NCI-H2107 treated with DMSO at 0.1 percent for 48 hours (cell line): ENCODE measurements at regions not wholly inside any gene's neighbourhood (a gene's known extent, or its start where the extent isn't known, plus 50 kb on each side); places are given as distances from the start of the nearest gene placed in this dataset.
"Not testable (repeated sequence)": the region's sequence is repeated elsewhere in the genome, so short reads cannot be mapped to it uniquely, and the experiment has no call there.

Experiments used
- DNase-seq: peaks from one replicate; lab custom pipeline; 2025; ENCODE audit not compliant: unreplicated experiment; lab: John Stamatoyannopoulos, UW

DNA sequence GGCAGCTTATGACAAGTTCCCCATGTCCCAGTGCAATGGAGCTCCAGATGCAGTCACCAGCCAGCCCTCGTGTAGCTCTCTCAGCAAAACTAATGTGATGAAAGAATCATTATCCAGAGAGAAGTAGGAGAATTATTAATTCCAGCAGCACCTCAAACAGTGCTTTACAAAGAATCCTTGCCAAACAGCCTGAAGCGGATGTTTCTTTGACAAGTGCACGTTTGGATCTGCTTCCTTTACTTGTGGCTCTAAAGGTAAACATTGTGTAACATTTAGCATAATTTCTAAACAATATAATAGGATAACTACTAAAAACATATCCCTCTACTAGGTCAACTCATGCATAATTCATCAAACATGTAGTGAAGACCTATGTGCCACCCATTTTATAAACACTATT lies 197.0 kb downstream of the FAM181B start:
- DNase-seq = no peak

DNA sequence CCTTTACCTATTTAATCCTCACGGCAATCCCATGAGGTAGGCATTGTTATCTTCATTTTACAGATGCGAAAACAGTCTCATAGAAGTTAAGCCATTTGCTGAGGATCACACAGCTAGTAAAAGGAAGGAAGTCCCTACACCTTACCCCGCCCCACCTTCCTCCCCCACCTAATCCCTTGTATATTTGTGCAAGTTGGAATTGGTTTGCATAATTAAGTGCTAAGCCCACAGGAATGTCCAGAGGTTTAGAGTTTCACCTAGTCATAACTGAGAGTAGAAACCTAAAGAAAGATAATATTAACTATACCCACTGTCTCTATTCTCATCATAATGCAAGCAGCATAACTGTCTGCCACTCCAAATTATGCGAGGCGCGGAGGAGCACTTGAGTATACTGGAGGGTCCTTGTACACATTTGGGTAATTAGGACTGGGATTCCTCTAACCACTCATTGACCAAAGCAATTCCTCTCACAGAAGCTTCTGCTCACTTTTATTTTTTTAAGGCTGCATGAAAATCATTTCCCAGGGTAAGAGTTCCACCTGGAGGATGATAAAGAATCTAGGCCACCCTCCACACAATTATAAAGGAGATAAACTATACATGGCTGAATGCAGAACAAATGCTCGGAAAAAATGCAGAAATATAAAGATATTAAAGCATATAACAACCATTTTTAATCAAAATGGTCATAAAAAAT lies 199.9 kb downstream of the FAM181B start:
- peak; percentile 0 for DNase-seq

DNA sequence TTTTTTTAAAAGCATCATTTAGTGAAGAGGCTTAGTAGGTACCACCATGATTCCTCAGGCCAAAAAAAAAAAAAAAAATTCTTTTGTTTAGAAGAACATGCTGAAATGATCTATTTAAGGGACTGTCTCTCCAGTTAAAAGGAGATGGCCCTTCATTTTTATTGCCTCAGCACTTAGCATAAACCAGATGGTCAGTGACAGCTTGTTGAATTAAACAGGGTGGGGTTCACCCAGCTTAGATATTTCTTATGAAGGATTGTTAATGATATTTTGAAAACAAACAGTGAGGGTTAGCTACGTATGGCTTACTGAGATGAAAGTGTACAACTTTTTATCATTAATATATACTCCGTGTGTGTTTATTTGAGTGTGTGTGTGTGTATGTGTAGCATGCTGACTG lies 203.7 kb downstream of the FAM181B start:
- DNase-seq = no peak

DNA sequence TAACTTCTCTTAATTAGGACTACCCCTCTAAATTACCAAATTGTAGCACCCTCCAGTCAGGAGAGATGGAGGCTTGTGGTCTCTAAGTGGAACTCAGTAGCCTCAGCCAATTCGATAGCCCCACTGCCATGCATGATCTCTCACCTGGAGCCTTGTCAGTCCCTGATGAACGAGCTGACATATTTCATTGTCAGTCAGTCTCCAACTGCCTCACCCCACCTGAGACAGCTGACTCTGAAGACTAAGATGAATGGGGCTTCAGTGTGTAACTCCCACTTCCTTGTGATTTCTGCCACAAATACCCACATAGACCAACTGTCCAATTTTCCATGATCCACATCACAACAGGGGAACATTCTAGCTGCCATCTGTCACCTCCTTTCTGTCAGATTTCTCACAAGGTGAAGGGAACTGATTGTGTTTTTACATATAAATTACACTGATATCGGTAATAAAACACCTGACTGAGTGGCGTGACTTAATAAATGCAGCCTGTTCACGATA lies 206.5 kb downstream of the FAM181B start:
- no peak for DNase-seq

DNA sequence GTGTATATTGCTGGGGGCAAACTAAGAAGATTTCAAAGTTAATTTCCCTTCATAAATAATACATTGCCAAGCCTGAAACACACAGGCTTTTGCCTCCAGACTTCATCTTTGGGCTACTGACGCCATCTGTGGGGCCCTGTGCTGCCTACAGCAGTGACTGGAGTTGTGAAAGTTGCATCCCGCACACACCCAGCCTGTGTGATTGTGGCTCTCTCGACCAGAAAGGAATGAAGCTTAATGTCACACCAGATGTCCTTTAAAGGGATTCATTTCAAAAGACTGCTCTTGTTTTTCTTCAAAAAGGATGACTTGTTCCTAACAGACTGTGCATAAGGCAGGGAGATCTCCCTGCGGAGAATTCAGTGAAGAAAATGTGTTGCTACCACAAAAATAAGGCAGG lies 210.5 kb downstream of the FAM181B start:
- no peak for DNase-seq

DNA sequence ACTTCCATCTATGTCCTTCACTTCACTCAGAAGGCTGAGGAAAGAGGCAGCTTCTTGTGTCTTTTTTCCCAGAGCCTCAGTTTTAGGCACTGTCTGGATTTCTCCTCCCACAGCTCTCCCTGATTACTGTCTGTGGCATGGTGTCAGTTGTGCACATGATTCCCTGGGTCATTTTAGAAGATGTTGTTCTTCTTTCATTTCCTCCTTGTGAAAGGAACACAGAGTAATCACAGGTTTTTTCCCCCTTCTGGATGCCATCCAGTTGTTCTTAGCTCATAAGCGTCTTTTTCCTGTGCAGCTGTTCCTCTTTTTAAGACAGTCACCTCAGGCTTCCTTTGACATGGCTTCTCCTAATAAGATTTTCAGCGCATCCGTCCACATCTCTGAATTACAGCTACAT lies 212.2 kb downstream of the FAM181B start:
- no peak for DNase-seq

DNA sequence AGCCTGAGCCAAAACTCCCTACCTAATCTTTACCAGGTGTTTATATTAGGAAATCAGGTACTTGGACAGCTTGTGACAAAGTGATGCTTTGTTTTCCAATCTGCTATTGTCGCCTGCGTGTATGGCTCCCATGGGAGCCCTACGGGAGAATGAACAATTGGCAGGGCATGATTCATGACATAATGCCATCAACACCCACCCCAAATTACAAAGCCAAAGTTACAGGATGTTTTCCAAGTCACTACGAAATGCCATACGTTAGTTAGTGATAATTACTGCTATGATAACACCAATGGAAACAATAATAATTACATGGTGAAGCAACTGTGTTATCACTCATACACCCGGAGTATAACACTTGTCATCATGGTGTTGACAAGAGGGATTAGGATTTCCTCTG lies 226.4 kb downstream of the FAM181B start:
- no peak for DNase-seq

DNA sequence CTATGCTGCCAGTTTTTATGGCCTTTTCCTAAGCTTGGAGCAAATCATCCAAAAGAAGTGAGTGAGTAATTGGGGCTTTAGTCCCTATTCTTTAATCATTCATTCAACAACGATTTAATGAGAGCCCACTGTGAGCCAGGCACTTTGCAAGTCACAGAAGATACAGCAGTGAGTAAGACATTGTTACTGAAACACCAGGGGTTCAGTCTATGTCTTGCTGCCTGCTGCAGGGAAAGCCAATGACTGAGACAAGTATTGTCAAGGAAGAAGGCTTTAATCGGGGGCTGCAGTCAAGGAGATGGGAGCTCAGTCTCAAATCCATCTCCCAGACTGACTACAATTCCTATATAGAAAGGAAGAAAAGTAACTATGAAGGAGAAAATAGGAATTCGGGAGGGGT lies 228.3 kb downstream of the FAM181B start:
- DNase-seq = no peak

DNA sequence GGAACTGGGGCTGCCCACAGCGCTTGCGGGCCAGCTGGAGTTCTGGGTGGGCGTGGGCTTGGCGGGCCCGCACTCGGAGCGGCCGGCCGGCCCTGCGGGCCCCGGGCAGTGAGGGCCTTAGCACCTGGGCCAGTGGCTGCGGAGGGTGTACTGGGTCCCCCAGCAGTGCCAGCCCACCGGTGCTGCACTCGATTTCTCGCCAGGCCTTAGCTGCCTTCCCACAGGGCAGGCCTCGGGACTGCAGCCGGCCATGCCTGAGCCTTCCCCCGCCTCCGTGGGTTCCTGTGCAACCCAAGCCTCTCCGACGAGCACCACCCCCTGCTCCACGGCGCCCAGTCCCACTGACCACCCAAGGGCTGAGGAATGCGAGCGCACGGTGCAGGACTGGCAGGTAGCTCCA lies 232.5 kb downstream of the FAM181B start:
- not testable (repeated sequence) for DNase-seq

DNA sequence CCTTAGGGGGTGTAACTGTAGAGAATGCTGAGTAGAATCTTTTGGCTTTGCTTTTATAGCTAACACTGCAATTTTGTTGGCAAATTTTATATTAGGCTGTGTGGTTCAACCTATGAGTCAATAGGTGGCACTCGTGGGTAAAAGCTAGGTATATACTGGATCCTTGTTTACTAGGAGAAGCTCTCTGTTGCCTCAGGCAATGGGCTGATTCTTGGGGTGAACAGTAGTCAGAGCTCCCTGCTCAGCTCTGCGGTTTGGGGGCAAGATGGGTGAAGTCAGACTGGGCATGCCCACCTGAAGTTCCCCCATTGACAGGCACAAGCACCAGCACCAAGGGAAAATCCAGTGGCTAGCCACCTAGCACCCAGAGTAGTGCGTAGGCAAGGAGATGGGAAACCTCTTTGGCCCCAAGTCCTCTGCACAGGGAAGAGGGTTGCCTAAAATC lies 238.7 kb downstream of the FAM181B start:
- no peak for DNase-seq

DNA sequence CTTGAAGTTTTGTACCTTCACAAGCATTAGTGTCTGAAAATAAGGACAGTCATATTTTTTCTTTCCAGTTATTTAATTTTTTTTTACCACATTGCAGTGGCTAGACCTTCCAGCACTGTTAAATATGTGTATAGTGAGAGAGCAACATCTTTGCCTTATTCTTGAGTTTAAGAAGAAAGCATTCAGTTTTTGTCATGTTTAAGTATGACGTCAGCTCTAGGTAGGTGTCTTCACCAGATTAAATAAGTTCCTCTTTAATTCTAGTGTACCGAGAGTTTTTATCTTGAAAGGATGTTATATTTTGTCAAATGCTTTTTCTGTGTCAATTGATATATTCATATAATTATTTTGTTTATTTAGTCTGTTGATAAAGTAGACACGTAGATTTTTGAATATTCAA lies 258.8 kb downstream of the FAM181B start:
- no peak for DNase-seq

DNA sequence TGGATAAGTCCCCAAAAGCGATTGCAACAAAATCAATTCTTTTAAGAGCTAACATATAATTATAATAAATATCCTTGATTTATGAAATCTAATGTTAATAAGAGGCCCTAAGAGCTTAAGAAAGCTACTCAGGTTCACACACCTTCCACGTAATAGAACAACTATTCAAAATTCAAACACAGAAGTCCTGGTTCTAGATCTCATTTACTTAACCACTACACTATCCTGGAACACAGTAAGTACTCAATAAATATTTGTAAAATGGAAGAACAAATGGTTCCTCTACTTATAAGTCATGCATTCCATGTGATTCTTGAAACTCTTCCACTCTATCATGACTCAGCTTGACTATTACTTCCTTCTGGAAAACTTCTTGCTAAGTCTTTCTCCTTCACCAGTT lies 268.2 kb downstream of the FAM181B start:
- DNase-seq = no peak

DNA sequence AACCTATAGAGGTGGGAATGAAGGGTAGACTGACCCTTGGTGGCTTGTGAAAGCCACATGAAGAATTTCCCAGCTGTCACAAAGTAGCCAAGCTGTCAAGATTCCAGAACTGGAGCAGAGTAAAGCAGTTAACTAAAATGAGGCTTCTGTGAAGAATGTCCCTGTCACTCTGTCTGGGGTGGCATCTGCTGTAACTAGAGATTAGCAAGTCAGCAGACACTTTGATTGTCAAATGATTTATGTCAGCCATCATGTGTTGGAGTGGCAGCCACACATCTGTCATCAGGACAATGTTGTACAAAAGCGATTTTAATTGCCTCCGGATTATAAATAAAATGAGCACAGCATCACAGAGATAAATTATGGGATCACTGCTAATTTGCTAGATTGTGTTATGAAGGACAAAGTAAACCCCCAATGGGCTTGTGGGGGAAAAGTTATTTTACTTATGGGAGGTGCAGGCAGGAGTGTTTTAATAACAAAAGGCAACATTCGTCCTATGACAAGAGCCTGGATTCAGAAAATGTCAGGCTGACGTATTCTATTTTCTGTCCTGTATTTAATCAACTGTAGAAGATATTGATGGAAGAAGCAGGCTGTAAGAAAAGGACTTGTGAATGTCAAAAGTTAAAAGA lies 270.9 kb downstream of the FAM181B start:
- no peak for DNase-seq

DNA sequence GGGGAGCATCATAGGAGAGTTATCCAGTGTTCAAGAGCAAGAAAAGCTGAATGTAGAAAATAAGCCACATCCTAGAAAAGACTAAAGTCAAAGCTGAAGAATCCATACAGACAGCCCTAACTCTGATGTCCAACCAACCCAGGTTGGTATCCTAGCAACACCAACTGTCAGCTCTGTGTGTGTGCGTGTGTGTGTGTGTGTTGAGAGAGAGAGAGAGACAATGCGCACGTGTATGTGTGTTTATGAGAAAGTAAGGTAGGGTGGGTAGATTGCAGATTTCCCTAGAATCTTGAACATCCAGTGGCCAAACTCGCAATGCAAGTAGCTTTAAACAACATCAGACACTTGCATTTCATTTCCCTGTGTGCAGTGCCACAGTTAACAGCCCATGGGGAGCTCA lies 274.9 kb downstream of the FAM181B start:
- DNase-seq = no peak

DNA sequence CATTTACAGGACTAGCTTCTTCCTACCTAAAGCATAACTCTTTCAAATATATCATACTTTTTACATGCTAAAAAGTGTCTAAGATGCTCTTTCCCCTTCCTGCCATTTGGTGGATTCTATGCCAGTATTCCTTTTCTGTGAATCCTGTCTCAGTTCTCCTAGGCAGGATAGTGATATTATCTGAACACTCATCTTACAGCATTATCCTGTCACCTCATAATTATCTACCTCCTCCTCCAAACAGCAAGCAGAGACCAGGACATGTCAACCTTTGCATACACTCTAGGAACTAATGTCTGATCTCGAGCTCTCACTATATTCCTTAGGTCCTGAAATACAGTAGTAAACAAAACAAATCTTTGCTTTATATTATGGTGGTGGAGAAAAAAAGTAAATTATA lies 275.5 kb downstream of the FAM181B start:
- no peak for DNase-seq

DNA sequence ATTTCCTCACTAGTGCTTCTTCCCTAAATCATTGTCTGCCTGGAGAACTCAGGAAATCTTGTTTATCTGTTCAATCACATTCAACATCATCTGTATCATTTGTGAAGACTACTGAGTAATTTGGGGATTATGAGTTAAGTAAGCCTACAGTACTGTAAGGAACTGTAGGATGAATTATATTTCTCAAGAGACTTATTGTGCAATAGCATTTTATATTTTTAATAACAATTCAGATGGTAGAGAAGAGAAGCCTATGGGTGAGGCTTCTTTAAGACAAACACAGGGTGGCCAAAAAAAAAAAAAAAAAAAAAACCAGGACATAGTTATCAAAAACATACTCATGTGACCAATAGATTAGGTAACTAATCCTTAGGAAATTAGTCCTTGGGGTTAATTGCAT lies 282.7 kb downstream of the FAM181B start:
- DNase-seq = no peak

DNA sequence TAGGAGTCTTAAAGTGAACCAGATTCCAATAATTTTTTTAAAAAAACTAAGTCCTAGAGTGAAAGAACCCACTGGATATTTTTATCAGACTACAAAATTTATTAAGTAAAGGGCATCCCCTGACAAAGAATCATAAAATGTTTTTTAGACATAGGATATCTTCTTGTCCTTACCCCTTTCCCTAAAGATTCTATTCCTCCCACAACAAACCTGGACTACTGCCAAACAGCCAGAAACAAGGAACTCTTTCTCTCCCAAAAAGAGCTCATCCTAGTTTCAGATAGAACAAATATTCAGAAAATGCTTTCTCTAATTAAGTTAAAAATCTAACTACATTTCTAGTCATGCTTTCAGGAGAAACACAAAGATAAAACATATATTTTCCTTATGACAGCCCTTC lies 327.1 kb downstream of the FAM181B start:
- DNase-seq = no peak

DNA sequence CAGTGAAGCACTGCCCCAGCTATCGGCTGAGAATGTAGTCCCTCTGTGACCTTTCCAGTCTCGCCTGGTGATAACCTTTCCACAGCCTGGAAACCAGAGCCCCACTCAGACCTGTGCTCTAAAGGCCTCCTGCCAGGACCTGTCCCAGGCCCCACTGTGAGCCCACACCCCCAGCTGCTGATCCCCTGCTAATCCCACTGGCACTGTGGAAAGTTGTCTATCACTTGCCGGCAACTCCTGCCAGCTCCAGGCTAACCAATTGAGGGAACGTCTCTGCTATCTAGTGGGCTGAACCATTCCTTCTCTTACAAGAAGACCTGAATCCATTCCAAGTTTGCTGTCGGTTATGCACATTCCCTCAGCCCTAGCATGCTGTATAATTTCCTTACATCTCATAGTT lies 328.2 kb downstream of the FAM181B start:
- DNase-seq = no peak

DNA sequence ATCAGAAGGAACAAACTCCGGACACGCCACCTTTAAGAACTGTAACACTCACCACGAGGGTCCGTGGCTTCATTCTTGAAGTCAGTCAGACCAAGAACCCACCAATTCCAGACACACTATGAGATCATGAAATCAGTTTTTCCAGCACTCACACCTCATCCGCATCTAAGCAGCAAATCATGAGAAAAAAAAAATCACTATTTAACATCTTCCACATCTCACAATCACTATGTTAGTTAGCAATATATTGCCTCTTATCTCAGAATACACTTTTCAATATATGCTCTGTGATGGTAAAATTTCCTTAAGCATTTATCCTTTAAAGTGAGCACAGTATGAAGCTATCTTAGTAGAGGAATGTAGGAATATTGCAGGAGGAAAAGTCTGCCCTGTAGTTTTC lies 328.7 kb downstream of the FAM181B start:
- no peak for DNase-seq

DNA sequence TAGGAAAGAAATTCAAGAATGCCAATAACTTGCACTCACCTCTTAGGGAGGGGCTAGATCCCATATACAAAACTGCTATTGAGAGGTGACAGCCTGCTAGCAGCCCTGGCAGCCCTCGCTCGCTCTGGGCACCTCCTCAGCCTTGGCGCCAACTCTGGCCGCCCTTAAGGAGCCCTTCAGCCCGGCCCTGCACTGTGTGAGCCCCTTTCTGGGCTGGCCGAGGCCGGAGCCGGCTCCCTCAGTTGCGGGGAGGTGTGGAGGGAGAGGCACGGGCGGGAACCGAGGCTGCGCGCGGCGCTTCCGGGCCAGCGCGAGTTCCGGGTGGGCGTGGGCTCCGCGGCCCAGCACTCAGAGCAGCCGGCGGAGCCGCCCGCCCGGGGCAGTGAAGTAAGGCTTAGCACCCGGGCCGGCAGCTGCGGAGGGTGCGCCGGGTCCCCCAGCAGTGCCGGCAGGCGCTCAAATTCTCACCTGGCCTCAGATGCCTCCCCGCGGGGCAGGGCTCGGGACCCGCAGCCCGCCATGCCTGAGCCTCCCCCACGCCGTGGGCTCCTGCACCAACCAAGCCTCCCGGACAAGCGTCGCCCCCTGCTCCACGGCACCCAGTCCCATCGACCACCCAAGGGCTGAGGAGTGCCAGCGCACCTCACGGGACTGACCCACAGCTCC lies 329.9 kb downstream of the FAM181B start:
- no peak for DNase-seq

DNA sequence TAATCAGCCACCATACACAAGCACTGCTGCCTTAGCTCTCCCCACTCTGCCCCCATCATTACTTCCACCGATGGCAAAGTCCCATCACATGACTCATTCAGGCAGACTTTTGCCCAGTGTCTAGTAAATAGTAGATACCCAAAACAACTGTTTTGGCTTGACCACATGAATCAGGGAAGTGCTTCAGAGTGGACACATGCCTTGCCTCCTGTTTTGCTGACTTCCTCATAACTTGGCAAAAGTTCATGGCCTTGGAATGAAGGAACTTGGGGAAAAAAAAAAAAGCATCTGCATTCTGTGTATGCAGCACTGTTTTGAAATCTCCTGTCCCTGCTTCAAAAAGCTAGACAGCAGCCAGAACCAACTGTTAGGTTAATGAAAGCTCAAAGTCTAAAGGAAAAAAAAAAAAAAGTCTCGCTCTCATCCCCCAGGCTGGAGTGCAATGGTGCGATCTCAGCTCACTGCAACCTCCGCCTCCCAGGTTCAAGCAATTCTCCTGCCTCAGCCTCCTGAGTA lies 335.3 kb downstream of the FAM181B start:
- DNase-seq = no peak

DNA sequence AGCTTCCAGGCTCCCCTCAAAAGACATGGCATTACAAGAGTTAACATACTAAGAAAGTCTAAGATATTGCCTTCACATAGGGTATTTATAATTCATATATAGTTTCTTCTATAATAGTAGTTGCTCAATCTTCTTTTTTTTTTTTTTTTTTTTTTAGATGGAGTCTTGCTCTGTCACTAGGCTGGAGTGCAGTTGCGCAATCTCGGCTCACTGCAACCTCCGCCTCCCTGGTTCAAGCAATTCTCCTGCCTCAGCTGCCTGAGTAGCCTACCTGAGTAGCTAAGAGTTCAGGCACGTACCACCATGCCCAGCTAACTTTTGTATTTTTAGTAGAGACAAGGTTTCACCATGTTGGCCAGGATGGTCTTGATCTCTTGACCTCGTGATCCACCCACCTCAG lies 337.0 kb downstream of the FAM181B start:
- DNase-seq = not testable (repeated sequence)
